Kidney (tissue), 13 donors: ENCODE measurements at regions not wholly inside any gene's neighbourhood (a gene's known extent, or its start where the extent isn't known, plus 50 kb on each side); places are given as distances from the start of the nearest gene placed in this dataset.

Experiments
- DNase-seq, 5 donors: peaks; one replicate each; pipeline ENCODE4 v3.0.0-alpha.2; 2013 to 2020
- FAIRE-seq: peaks from 2 replicates; lab custom pipeline; 2012; peaks lifted over from hg19 to GRCh38; lab: Jason Lieb, UNC
- H3K27ac ChIP-seq, 2 donors: one replicate each; pipeline ENCODE4 v1.7.0; 2013; ENCODE audit warnings: low read depth in 2 of 2, low read length in 2 of 2, inconsistent platforms in 1 of 2
- H3K27me3 ChIP-seq: one replicate; pipeline ENCODE4 v1.7.1; 2013; ENCODE audit warnings: low read length, inconsistent platforms; ENCODE audit not compliant: control insufficient read depth, insufficient read depth
- H3K36me3 ChIP-seq, 3 donors: one replicate each; pipeline versions ENCODE4 v1.7.0 to v1.7.1; 2013; ENCODE audit warnings: low read length in 3 of 3, control low read depth in 1 of 3, inconsistent platforms in 1 of 3; ENCODE audit not compliant: insufficient read depth in 3 of 3, control insufficient read depth in 2 of 3
- H3K4me1 ChIP-seq, 3 donors: one replicate each; pipeline versions ENCODE4 v1.7.0 to v1.7.1; 2013; ENCODE audit warnings: low read length in 3 of 3, inconsistent platforms in 1 of 3, low read depth in 1 of 3; ENCODE audit not compliant: control insufficient read depth in 2 of 3, insufficient read depth in 2 of 3
- H3K4me3 ChIP-seq, 3 donors: one replicate each; pipeline versions ENCODE4 v1.7.0 to v1.8.1; 2013; ENCODE audit warnings: low read length in 3 of 3, control low read depth in 1 of 3, inconsistent platforms in 1 of 3
- H3K9ac ChIP-seq, 3 donors: one replicate each; pipeline versions ENCODE4 v1.7.0 to v1.7.1; 2013; ENCODE audit warnings: low read length in 3 of 3, control low read depth in 1 of 3, inconsistent platforms in 1 of 3
- H3K9me3 ChIP-seq, 3 donors: one replicate each; pipeline versions ENCODE4 v1.7.0 to v1.7.1; 2013; ENCODE audit warnings: low read length in 3 of 3, control low read depth in 1 of 3, inconsistent platforms in 1 of 3; ENCODE audit not compliant: control insufficient read depth in 2 of 3, insufficient read depth in 1 of 3
- intact Hi-C: fragments of 100-400 bp; cut with DNase I; formaldehyde crosslinking; loops from one replicate; pipeline ENCODE4 v1.11.1; 2022
- TF ChIP-seq, protein P1 (sequence below): IDR thresholded peaks from 3 replicates; pipeline ENCODE4 v1.5.1; 2012; ENCODE audit warnings: mild to moderate bottlenecking, moderate library complexity, borderline replicate concordance; ENCODE audit not compliant: insufficient read depth; ENCODE audit errors: extremely low read depth
- donor health status: control.
- donor health status: control.
- donor health status: control.
- donor health status: control.
- donor health status: control.
- donor health status: DM: yes; HTN: yes; CAD: no.
- donor health status: Normal renal cell carcinoma (clear cell type).

DNA sequence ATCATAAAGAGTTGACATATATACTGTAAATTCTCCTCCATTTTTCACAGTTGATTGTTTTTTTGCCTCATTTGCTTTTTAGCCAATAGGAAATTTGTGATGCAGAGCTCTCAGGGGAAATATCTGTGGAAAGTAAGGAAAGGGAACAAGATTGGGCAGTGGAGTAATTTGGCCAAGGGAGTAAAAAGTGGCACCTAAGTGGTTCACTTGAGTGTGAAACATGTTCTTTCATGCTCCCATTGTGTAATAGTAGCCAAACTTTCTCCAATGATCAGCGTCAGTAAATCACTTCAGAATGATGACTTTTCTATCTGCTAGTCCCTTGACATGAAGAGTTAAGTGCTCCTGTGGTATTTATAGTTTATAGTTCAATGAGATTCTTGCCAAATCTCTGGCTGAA, 141.9 kb upstream of the KCNJ3 start:
- Histone ChIP-seq H3K9me3 (no peaks in the 10 kb centered on the region), H3K4me3 (no peak overlapping the region), H3K27ac (no peak overlapping the region), H3K27me3 (no peaks in the 10 kb centered on the region), H3K36me3 (no peaks in the 10 kb centered on the region), H3K4me1 (no peaks in the 10 kb centered on the region), H3K9ac (no peak overlapping the region)
- no peak for FAIRE-seq
- intact Hi-C loops = no loop called here
- TF ChIP-seq, protein P1, sequence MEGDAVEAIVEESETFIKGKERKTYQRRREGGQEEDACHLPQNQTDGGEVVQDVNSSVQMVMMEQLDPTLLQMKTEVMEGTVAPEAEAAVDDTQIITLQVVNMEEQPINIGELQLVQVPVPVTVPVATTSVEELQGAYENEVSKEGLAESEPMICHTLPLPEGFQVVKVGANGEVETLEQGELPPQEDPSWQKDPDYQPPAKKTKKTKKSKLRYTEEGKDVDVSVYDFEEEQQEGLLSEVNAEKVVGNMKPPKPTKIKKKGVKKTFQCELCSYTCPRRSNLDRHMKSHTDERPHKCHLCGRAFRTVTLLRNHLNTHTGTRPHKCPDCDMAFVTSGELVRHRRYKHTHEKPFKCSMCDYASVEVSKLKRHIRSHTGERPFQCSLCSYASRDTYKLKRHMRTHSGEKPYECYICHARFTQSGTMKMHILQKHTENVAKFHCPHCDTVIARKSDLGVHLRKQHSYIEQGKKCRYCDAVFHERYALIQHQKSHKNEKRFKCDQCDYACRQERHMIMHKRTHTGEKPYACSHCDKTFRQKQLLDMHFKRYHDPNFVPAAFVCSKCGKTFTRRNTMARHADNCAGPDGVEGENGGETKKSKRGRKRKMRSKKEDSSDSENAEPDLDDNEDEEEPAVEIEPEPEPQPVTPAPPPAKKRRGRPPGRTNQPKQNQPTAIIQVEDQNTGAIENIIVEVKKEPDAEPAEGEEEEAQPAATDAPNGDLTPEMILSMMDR = no peak
- DNase-seq = no peak

DNA sequence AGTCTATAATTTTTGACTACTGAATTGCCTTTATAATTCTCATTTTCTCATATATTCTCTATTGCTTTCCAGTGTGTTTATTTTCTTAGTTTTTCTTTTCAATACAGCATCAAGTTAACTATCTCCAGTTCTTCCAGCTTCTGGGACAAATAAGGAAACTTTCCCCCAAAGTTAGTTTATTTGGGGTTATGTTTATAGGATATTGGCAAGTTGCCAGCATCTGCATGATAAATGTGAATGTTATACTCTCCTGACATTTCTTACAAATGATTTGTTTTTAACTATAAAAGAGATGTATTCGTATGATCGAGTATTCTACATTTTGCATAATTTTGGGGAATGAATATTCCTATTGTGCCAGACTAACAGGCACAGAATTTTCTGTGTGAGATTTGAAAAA, 140.6 kb upstream of the KCNJ3 start:
- intact Hi-C loops = no loop called here
- no peak for FAIRE-seq
- no peak for DNase-seq
- Histone ChIP-seq H3K4me1 (no peaks in the 10 kb centered on the region), H3K9me3 (no peaks in the 10 kb centered on the region), H3K27me3 (no peaks in the 10 kb centered on the region), H3K27ac (no peak overlapping the region), H3K4me3 (no peak overlapping the region), H3K36me3 (no peaks in the 10 kb centered on the region), H3K9ac (no peak overlapping the region)
- TF ChIP-seq, protein P1 = no peak

DNA sequence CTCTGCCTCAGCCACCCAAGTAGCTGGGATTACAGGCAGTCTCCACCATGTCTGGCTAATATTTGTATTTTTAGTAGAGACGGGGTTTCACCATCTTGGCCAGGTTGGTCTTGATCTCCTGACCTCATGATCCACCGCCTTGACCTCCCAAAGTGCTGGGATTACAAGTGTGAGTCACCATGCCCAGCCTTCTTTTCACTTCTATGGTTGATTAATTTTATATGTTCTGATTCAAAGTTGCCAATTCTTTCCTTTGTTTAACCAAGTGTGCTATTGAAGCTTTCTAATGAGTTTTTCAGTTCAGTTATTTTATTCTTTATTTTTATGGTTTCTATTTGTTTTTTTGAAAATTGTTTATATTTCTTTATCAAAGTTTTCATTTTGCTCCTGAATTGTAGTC, 133.1 kb upstream of the KCNJ3 start:
- H3K9ac ChIP-seq = no peak overlapping the region
- no peaks in the 10 kb centered on the region for H3K4me1 ChIP-seq
- no peak overlapping the region for H3K27ac ChIP-seq
- FAIRE-seq (no peak), DNase-seq (no peak)
- H3K9me3 ChIP-seq = peaks cover 0 to 3% (median 0%) of the 10 kb centered on the region in 3 donors
- intact Hi-C loops = no loop called here
- H3K36me3 ChIP-seq = no peaks in the 10 kb centered on the region
- TF ChIP-seq, protein P1 = no peak
- no peak overlapping the region for H3K4me3 ChIP-seq
- H3K27me3 ChIP-seq = no peaks in the 10 kb centered on the region

DNA sequence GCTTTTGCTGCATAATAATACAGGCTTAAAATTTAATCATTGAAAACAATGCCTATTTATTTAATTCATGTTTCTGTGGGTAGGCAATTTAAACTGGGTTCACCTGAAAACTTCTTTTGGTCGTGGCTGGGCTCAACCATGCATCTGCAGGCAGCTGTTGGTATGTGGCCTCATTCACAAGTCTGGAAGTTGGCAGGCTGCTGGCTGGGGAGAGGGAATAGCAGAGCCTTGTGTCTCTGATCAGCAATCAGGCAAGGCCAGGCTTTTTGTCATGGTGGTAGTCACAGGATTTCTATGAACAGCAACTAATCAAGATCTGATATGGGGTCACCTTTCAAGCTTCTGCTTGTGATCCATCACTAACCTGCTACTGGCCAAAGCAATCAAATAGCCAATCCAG, 130.1 kb upstream of the KCNJ3 start:
- Histone ChIP-seq H3K9ac (no peak overlapping the region), H3K27ac (no peak overlapping the region), H3K4me1 (no peaks in the 10 kb centered on the region), H3K36me3 (no peaks in the 10 kb centered on the region), H3K4me3 (no peak overlapping the region), H3K9me3 (peaks cover 0 to 3% (median 0%) of the 10 kb centered on the region in 3 donors), H3K27me3 (no peaks in the 10 kb centered on the region)
- FAIRE-seq = no peak
- intact Hi-C loops = no loop called here
- DNase-seq = no peak
- TF ChIP-seq, protein P1 = no peak
